ENCODE measurements at regions not wholly inside any gene's neighbourhood (a gene's known extent, or its start where the extent isn't known, plus 50 kb on each side); places are given as distances from the start of the nearest gene placed in this dataset.

DNA sequence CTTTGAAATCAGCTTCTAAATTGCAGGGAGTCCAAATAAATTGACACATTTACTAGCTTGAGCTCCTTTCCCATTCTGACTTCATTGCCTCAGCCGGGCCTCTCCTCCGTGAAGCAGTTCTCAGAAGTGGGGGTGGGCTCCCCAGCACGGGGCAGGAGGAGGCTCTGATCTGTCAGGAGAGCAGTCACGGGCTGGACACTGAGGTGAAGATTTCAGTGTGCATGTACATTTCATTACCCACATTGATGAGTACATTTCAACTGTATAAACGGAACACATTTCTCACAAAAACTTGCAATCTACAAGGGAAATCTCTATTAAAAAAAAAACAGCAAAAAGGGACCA is 195.9 kb downstream of the SEMA6A start:
- TF ChIP-seq POLR2AphosphoS5 (IDR thresholded peaks at IDR 0.05) (no peak), CTCF (IDR thresholded peaks at IDR 0.05 in 8 of 11, conservative IDR thresholded peaks at IDR 0.05 in 3 of 11) (no peak)
